Mesenchymal stem cell (in vitro differentiated cells and primary cell): ENCODE measurements at regions not wholly inside any gene's neighbourhood (a gene's known extent, or its start where the extent isn't known, plus 50 kb on each side); places are given as distances from the start of the nearest gene placed in this dataset.

Experiments used
- DNase-seq: peaks from one replicate; pipeline ENCODE4 v3.0.0-alpha.2; 2013
- H2AFZ ChIP-seq: one replicate; pipeline ENCODE4 v1.6.1; 2013; ENCODE audit warnings: low read depth, mild to moderate bottlenecking, control low read depth, inconsistent platforms, low read length, moderate library complexity
- H2AK5ac ChIP-seq: 2 replicates; pipeline ENCODE4 v1.6.1; 2013; ENCODE audit warnings: low read length, moderate library complexity, mild to moderate bottlenecking, inconsistent platforms; ENCODE audit not compliant: severe bottlenecking
- H2BK120ac ChIP-seq: one replicate; pipeline ENCODE4 v1.6.1; 2013; ENCODE audit warnings: low read depth, mild to moderate bottlenecking, inconsistent platforms, low read length, moderate library complexity
- H2BK12ac ChIP-seq, 2 experiments: one replicate each; pipeline ENCODE4 v1.6.1; 2013; ENCODE audit warnings: inconsistent platforms in 2 of 2, low read length in 2 of 2, mild to moderate bottlenecking in 2 of 2, moderate library complexity in 2 of 2, control low read depth in 1 of 2
- H2BK15ac ChIP-seq: one replicate; pipeline ENCODE4 v1.6.1; 2013; ENCODE audit warnings: mild to moderate bottlenecking, low read depth, inconsistent platforms; ENCODE audit not compliant: poor library complexity, severe bottlenecking
- H2BK5ac ChIP-seq: 2 replicates; pipeline ENCODE4 v1.6.1; 2013; ENCODE audit warnings: low read depth, mild to moderate bottlenecking, low read length, control low read depth, inconsistent platforms; ENCODE audit not compliant: poor library complexity, severe bottlenecking
- H3K14ac ChIP-seq, 2 experiments: one replicate each; pipeline ENCODE4 v1.6.1; 2013; ENCODE audit warnings: inconsistent platforms in 2 of 2, low read length in 2 of 2, control low read depth in 1 of 2, mild to moderate bottlenecking in 1 of 2, moderate library complexity in 1 of 2
- H3K18ac ChIP-seq, 2 experiments: one replicate each; pipeline ENCODE4 v1.6.1; 2013; ENCODE audit warnings: inconsistent platforms in 2 of 2, low read length in 2 of 2, control low read depth in 1 of 2, low read depth in 1 of 2, mild to moderate bottlenecking in 1 of 2
- H3K23ac ChIP-seq, 2 experiments: one replicate each; pipeline ENCODE4 v1.6.1; 2013; ENCODE audit warnings: inconsistent platforms in 2 of 2, low read length in 2 of 2, mild to moderate bottlenecking in 2 of 2, moderate library complexity in 2 of 2, control low read depth in 1 of 2
- H3K27ac ChIP-seq: 2 replicates; pipeline ENCODE4 v1.5.1; 2013; ENCODE audit warnings: mild to moderate bottlenecking, moderate library complexity, low read length, control low read depth, inconsistent platforms; ENCODE audit not compliant: poor library complexity, severe bottlenecking
- H3K27me3 ChIP-seq, 2 experiments: 2 replicates each; pipeline versions ENCODE4 v1.6.1 to v1.7.0; 2013; ENCODE audit warnings: low read length in 2 of 2, mild to moderate bottlenecking in 2 of 2, moderate library complexity in 2 of 2, control low read depth in 1 of 2, inconsistent platforms in 1 of 2; ENCODE audit not compliant: control insufficient read depth in 1 of 2, insufficient read depth in 1 of 2
- H3K36me3 ChIP-seq, 2 experiments: 2 replicates each; pipeline versions ENCODE4 v1.6.1 to v1.7.0; 2013; ENCODE audit warnings: low read length in 2 of 2, control low read depth in 1 of 2, inconsistent platforms in 1 of 2, low read depth in 1 of 2, mild to moderate bottlenecking in 1 of 2; ENCODE audit not compliant: insufficient read depth in 2 of 2, control insufficient read depth in 1 of 2
- H3K4ac ChIP-seq, 2 experiments: one replicate each; pipeline ENCODE4 v1.6.1; 2013; ENCODE audit warnings: inconsistent platforms in 2 of 2, low read length in 2 of 2, mild to moderate bottlenecking in 2 of 2, moderate library complexity in 2 of 2, control low read depth in 1 of 2, low read depth in 1 of 2
- H3K4me1 ChIP-seq: 2 replicates; pipeline ENCODE4 v1.6.1; 2013; ENCODE audit warnings: low read depth, low read length, control low read depth; ENCODE audit not compliant: control insufficient read depth, insufficient read depth
- H3K4me2 ChIP-seq: 2 replicates; pipeline ENCODE4 v1.6.1; 2013; ENCODE audit warnings: low read length, mild to moderate bottlenecking, inconsistent platforms; ENCODE audit not compliant: poor library complexity, severe bottlenecking
- H3K4me3 ChIP-seq, 2 experiments: 2 replicates each; pipeline versions ENCODE4 v1.5.1 to v1.7.0; 2013; ENCODE audit warnings: low read length in 2 of 2, mild to moderate bottlenecking in 2 of 2, control low read depth in 1 of 2, low read depth in 1 of 2; ENCODE audit not compliant: insufficient read depth in 1 of 2
- H3K79me1 ChIP-seq: replicated peaks from 2 replicates; pipeline ENCODE4 v1.6.1; 2013; ENCODE audit warnings: mild to moderate bottlenecking, control low read depth, low read length, inconsistent platforms; ENCODE audit not compliant: poor library complexity, severe bottlenecking
- H3K9ac ChIP-seq: 2 replicates; pipeline ENCODE4 v1.7.0; 2013; ENCODE audit warnings: mild to moderate bottlenecking, low read length, moderate library complexity
- H3K9me3 ChIP-seq: 2 replicates; pipeline ENCODE4 v1.7.0; 2013; ENCODE audit warnings: mild to moderate bottlenecking, low read length; ENCODE audit not compliant: control insufficient read depth
- H4K8ac ChIP-seq: one replicate; pipeline ENCODE4 v1.6.1; 2013; ENCODE audit warnings: inconsistent platforms, mild to moderate bottlenecking, low read length, moderate library complexity
- H4K91ac ChIP-seq: one replicate; pipeline ENCODE4 v1.6.1; 2013; ENCODE audit warnings: mild to moderate bottlenecking, low read length, inconsistent platforms
- WGBS: methylation state at CpG from one replicate; pipeline ENCODE4 v1.1.7; 2013; ENCODE audit warnings: mixed read lengths; 5-methylcytosine and 5-hydroxymethylcytosine counted together

- H2AFZ ChIP-seq, result no peak overlapping the region
- H3K27me3 ChIP-seq, result peaks cover 0 to 10% of the 10 kb centered on the region in 2 experiments
- no peaks in the 10 kb centered on the region for H3K4me1 ChIP-seq
- H3K4ac ChIP-seq, result no peak overlapping the region
- no peaks in the 10 kb centered on the region for H3K79me1 ChIP-seq
- no peaks in the 10 kb centered on the region for H3K9me3 ChIP-seq
- H2BK120ac ChIP-seq, result no peak overlapping the region
- no peak overlapping the region for H3K14ac ChIP-seq
- no peak overlapping the region for H3K23ac ChIP-seq
- WGBS, result 82% methylated on average over 5 of the region's 6 CpGs
- no peak overlapping the region for H3K9ac ChIP-seq
- no peak overlapping the region for H2BK15ac ChIP-seq
- no peak overlapping the region for H2BK5ac ChIP-seq
- no peak overlapping the region for H3K4me3 ChIP-seq
- H3K36me3 ChIP-seq, result no peaks in the 10 kb centered on the region
- H4K8ac ChIP-seq, result no peak overlapping the region
- H4K91ac ChIP-seq, result no peak overlapping the region
- H3K27ac ChIP-seq, result no peak overlapping the region
- H2BK12ac ChIP-seq, result no peak overlapping the region
- H3K18ac ChIP-seq, result no peak overlapping the region
- DNase-seq, result no peak
- H2AK5ac ChIP-seq, result no peak overlapping the region
- H3K4me2 ChIP-seq, result no peak overlapping the region
These were observed 398.8 kb upstream of the ATP10A start for GRCh38 chr15:26261966-26262365.

DNA sequence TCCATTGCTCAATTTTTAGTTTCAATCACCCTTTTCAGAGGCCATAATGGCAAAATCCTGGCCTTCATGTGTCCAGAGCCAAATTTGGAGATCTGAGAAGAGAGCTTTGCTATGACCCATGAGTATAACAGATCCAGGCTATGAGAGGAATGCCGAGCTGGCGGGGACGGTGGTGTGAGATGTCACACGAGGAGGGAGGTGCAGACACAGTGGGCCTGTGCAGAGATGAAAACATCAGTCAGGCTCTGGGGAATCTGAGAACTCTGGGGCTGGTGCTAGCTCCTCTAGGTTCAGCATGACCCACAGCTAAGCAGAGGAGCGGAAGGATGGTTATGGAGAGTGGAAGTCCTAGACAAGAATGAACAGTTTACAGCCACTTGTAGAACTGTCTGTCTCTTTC lies 398.3 kb upstream of the ATP10A start:
- no peaks in the 10 kb centered on the region for H3K4me1 ChIP-seq

DNA sequence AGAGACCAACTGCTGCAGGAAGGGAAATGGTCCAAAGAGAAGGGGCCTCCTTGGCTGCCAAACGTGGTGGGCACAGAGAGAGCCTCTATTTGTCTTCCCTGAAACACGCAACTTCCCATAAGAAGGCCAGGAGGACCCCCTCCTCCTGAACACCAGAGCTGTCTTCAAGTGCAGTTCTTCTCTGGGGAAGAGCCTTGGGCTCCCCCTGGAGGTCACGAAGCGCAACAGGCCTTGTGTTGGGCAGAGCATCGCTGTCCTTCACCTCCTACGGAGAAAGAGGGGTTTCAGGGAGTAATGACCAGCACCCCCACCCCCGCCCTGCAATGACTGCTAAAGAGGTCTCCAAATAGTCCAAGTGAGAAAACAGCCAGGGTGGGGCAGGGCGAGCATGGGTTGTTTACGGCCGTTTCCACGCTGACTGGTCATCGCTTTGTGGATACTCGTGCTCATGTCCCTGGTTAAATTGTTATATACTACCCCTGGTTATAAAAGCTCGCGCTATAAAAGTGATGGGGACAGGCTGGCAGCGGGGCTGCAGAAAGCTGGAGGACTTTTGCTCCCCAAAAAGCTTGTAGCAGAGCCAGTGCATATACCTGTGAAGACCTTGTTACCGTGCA lies 397.5 kb upstream of the ATP10A start:
- H2BK5ac ChIP-seq, result no peak overlapping the region
- DNase-seq, result no peak
- H4K8ac ChIP-seq, result no peak overlapping the region
- no peak overlapping the region for H3K4me3 ChIP-seq
- H3K23ac ChIP-seq, result no peak overlapping the region
- H3K18ac ChIP-seq, result no peak overlapping the region
- no peak overlapping the region for H4K91ac ChIP-seq
- no peaks in the 10 kb centered on the region for H3K4me1 ChIP-seq
- no peaks in the 10 kb centered on the region for H3K9me3 ChIP-seq
- no peak overlapping the region for H2BK15ac ChIP-seq
- no peak overlapping the region for H3K27ac ChIP-seq
- no peak overlapping the region for H3K4ac ChIP-seq
- H2BK120ac ChIP-seq, result no peak overlapping the region
- H3K9ac ChIP-seq, result no peak overlapping the region
- H2AK5ac ChIP-seq, result no peak overlapping the region
- no peaks in the 10 kb centered on the region for H3K79me1 ChIP-seq
- H3K36me3 ChIP-seq, result no peaks in the 10 kb centered on the region
- H3K4me2 ChIP-seq, result no peak overlapping the region
- H3K14ac ChIP-seq, result no peak overlapping the region
- peaks cover 0 to 10% of the 10 kb centered on the region in 2 experiments for H3K27me3 ChIP-seq
- no peak overlapping the region for H2AFZ ChIP-seq
- WGBS, result 41% methylated on average over 17 of the region's 17 CpGs
- H2BK12ac ChIP-seq, result no peak overlapping the region

More for the DNA sequence above, 398.3 kb upstream of the ATP10A start:
- 59% methylated on average over 5 of the region's 5 CpGs for WGBS
- Histone ChIP-seq H3K23ac (no peak overlapping the region), H3K27me3 (peaks cover 0 to 10% of the 10 kb centered on the region in 2 experiments), H3K4me2 (no peak overlapping the region), H3K14ac (no peak overlapping the region), H2BK5ac (no peak overlapping the region), H3K79me1 (no peaks in the 10 kb centered on the region), H3K27ac (no peak overlapping the region), H2AFZ (no peak overlapping the region), H3K4ac (no peak overlapping the region), H4K8ac (no peak overlapping the region), H3K18ac (no peak overlapping the region), H4K91ac (no peak overlapping the region), H3K36me3 (no peaks in the 10 kb centered on the region), H2BK15ac (no peak overlapping the region), H2AK5ac (no peak overlapping the region), H3K9ac (no peak overlapping the region), H2BK12ac (no peak overlapping the region), H2BK120ac (no peak overlapping the region), H3K4me3 (no peak overlapping the region), H3K9me3 (no peaks in the 10 kb centered on the region)
- DNase-seq, result no peak

GRCh38 chr15:26259581-26259980 lies 396.5 kb upstream of the ATP10A start:
- Histone ChIP-seq H3K4me3 (no peak overlapping the region), H2BK12ac (no peak overlapping the region), H3K9ac (no peak overlapping the region), H3K4ac (no peak overlapping the region), H3K4me2 (no peak overlapping the region), H3K27ac (no peak overlapping the region), H3K27me3 (peaks cover 0 to 10% of the 10 kb centered on the region in 2 experiments), H3K36me3 (no peaks in the 10 kb centered on the region), H2BK5ac (no peak overlapping the region), H3K4me1 (no peaks in the 10 kb centered on the region), H2AK5ac (no peak overlapping the region), H3K79me1 (no peaks in the 10 kb centered on the region), H4K8ac (no peak overlapping the region), H2AFZ (no peak overlapping the region), H3K14ac (no peak overlapping the region), H2BK15ac (no peak overlapping the region), H3K23ac (no peak overlapping the region), H3K9me3 (no peaks in the 10 kb centered on the region), H2BK120ac (no peak overlapping the region), H3K18ac (no peak overlapping the region), H4K91ac (no peak overlapping the region)
- no peak for DNase-seq
- WGBS, result 51% methylated on average over 2 of the region's 2 CpGs
